Endothelial cell of umbilical vein (primary cell): ENCODE measurements at regions not wholly inside any gene's neighbourhood (a gene's known extent, or its start where the extent isn't known, plus 50 kb on each side); places are given as distances from the start of the nearest gene placed in this dataset.

Experiments
- BruUV-seq: library from RNA; stranded (reverse); fragments of 400-500 nt; replicated peaks from 2 replicates; lab custom pipeline; 2021; lab: Mats Ljungman, UMichigan
- CTCF ChIA-PET: fragments of 300-600, 350-600 bp; sonication (Branson Sonifier 250); formaldehyde crosslinking; loops from one replicate; lab custom pipeline; 2021; ENCODE audit warnings: antibody characterized with exemption, inconsistent platforms; lab: Charles Lee
- POLR2A ChIA-PET: fragments of 300-600, 350-600 bp; sonication (Branson Sonifier 250); formaldehyde crosslinking; loops from one replicate; lab custom pipeline; 2021; ENCODE audit warnings: antibody characterized with exemption, inconsistent platforms; lab: Charles Lee
- DNase-seq: peaks from one replicate; pipeline ENCODE4 v3.0.0-alpha.2; 2011; ENCODE audit warnings: low read depth, low spot score
- FAIRE-seq: peaks from 2 replicates; lab custom pipeline; 2011; peaks lifted over from hg19 to GRCh38; lab: Jason Lieb, UNC
- H2AFZ ChIP-seq: 2 replicates; pipeline ENCODE4 v1.6.0; 2012; ENCODE audit warnings: low read depth, low read length, control low read depth, inconsistent platforms
- H3K27ac ChIP-seq: 2 replicates; pipeline ENCODE4 v1.5.1; 2011; ENCODE audit warnings: low read depth, mild to moderate bottlenecking, control low read depth, low read length, moderate library complexity; ENCODE audit not compliant: insufficient read depth
- H3K27me3 ChIP-seq, 2 experiments: 2 replicates each; pipeline versions ENCODE4 v1.6.0 to v1.6.1; 2011; ENCODE audit warnings: low read length in 2 of 2, mixed read lengths in 1 of 2; ENCODE audit not compliant: control insufficient read depth in 2 of 2, insufficient read depth in 2 of 2
- H3K36me3 ChIP-seq, 2 experiments: 2 replicates in 1 of 2; 3 replicates in 1 of 2; pipeline ENCODE4 v1.5.1; 2011; ENCODE audit warnings: low read length in 2 of 2, mild to moderate bottlenecking in 1 of 2, moderate library complexity in 1 of 2; ENCODE audit not compliant: control insufficient read depth in 2 of 2, insufficient read depth in 2 of 2; ENCODE audit errors: extremely low read depth in 1 of 2
- H3K4me1 ChIP-seq: 3 replicates; pipeline ENCODE4 v1.5.1; 2011; ENCODE audit warnings: mild to moderate bottlenecking, low read length; ENCODE audit not compliant: control insufficient read depth, insufficient read depth; ENCODE audit errors: extremely low read depth
- H3K4me2 ChIP-seq: 2 replicates; pipeline ENCODE4 v1.6.1; 2011; ENCODE audit warnings: low read length, control low read depth, mixed read lengths; ENCODE audit not compliant: insufficient read depth
- H3K4me3 ChIP-seq, 3 experiments: fragments of 200-600 bp in 1 of 3; sonication (generic), shearing (Covaris generic) in 1 of 3; replicated peaks in 1 of 3; 2 replicates each; pipeline ENCODE4 v1.5.1; 2011 to 2016; ENCODE audit warnings: control low read depth in 3 of 3, low read length in 3 of 3, mild to moderate bottlenecking in 2 of 3, inconsistent platforms in 1 of 3, low read depth in 1 of 3, moderate library complexity in 1 of 3; ENCODE audit not compliant: insufficient read depth in 1 of 3
- H3K79me2 ChIP-seq: 2 replicates; pipeline ENCODE4 v1.6.0; 2012; ENCODE audit warnings: low read length, inconsistent platforms; ENCODE audit not compliant: control insufficient read depth, insufficient read depth
- H3K9ac ChIP-seq: replicated peaks from 2 replicates; pipeline ENCODE3; 2011; ENCODE audit warnings: low read length, control low read depth; ENCODE audit not compliant: insufficient read depth; ENCODE audit errors: extremely low read depth
- H3K9me1 ChIP-seq: replicated peaks from 3 replicates; pipeline ENCODE4 v1.6.0; 2011; ENCODE audit warnings: mild to moderate bottlenecking, low read length; ENCODE audit not compliant: control insufficient read depth, insufficient read depth; ENCODE audit errors: extremely low read depth
- H3K9me3 ChIP-seq: replicated peaks from 2 replicates; pipeline ENCODE4 v1.5.1; 2012; ENCODE audit warnings: low read length, inconsistent platforms; ENCODE audit not compliant: control insufficient read depth, insufficient read depth
- H4K20me1 ChIP-seq: replicated peaks from 2 replicates; pipeline ENCODE3; 2011; ENCODE audit warnings: mild to moderate bottlenecking, low read length; ENCODE audit not compliant: control insufficient read depth, insufficient read depth; ENCODE audit errors: extremely low read depth
- EZH2 ChIP-seq: IDR thresholded peaks from 2 replicates; pipeline ENCODE4 v1.6.1; 2012; ENCODE audit warnings: borderline replicate concordance, low read depth, mild to moderate bottlenecking, moderate library complexity, low read length, inconsistent platforms; ENCODE audit not compliant: severe bottlenecking
- FOS ChIP-seq: IDR thresholded peaks from 2 replicates; pipeline ENCODE4 v1.6.1; 2011; ENCODE audit warnings: mild to moderate bottlenecking, low read length, moderate library complexity, borderline replicate concordance; ENCODE audit not compliant: insufficient read depth
- GATA2 ChIP-seq: IDR thresholded peaks from 2 replicates; pipeline ENCODE4 v1.7.0; 2011; ENCODE audit warnings: low read depth, mild to moderate bottlenecking, moderate library complexity, mixed read lengths, low read length; ENCODE audit not compliant: insufficient read length, insufficient read depth
- JUN ChIP-seq: IDR thresholded peaks from 2 replicates; pipeline ENCODE4 v1.6.1; 2011; ENCODE audit warnings: borderline replicate concordance, low read depth; ENCODE audit not compliant: insufficient read length, insufficient read depth
- MAX ChIP-seq: IDR thresholded peaks from 2 replicates; pipeline ENCODE4 v1.6.1; 2011; ENCODE audit not compliant: insufficient read depth, insufficient read length
- MYC ChIP-seq: IDR thresholded peaks from one replicate; pipeline ENCODE4 v1.6.1; 2011; ENCODE audit warnings: mild to moderate bottlenecking, low read depth, low read length
- POLR2A ChIP-seq: IDR thresholded peaks from 2 replicates; pipeline ENCODE4 v1.6.1; 2012; ENCODE audit warnings: low read depth, mild to moderate bottlenecking, control low read depth, low read length
- POLR2AphosphoS5 ChIP-seq: IDR thresholded peaks from 2 replicates; pipeline ENCODE4 v1.6.1; 2012; ENCODE audit warnings: low read depth, mild to moderate bottlenecking, control low read depth, low read length, moderate library complexity; ENCODE audit not compliant: insufficient read depth
- dilution Hi-C: fragments of 300-500 bp; cut with MboI; formaldehyde crosslinking; loops from one replicate; pipeline ENCODE4 v1.15.0; 2019; ENCODE audit warnings: low sequenced_read_pairs; ENCODE audit not compliant: extremely low pct_ligation_motif_present
- intact Hi-C: fragments of 100-400 bp; cut with micrococcal nuclease; formaldehyde crosslinking; loops from one replicate; pipeline ENCODE4 v1.10.0; 2022
- TF ChIP-seq, protein P1 (sequence below), 2 donors: IDR thresholded peaks; 1 replicate in 1 of 2; 2 replicates in 1 of 2; pipeline ENCODE4 v1.5.1; 2011; ENCODE audit warnings: low read length in 2 of 2, mild to moderate bottlenecking in 2 of 2, moderate library complexity in 2 of 2, control low read depth in 1 of 2, inconsistent platforms in 1 of 2, low read depth in 1 of 2; ENCODE audit not compliant: insufficient read depth in 1 of 2; ENCODE audit errors: extremely low read depth in 1 of 2

DNA sequence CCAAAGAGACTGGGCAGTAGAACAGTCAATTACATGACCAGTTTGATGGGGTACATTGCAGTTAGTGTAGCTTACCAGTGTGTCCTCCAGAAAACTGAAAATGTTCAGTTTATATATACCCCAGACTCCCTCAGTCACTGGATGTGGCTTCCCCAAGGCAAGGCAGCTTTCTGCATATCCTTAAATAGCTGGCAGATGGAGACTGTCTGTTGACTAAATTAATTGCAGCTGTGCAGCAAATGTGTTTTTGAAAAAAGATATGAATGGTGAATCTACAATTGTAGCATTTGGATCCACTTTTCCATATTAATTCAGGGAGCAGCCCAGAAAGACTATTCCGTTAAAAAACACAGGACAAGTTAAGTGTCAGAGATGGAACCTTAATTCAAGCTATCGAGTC lies 565.1 kb upstream of the CCDC179 start:
- dilution Hi-C loops = no loop called here
- Histone ChIP-seq H3K9me1 (no peaks in the 10 kb centered on the region), H3K27ac (no peak overlapping the region), H3K9ac (no peak overlapping the region), H4K20me1 (no peaks in the 10 kb centered on the region), H3K36me3 (no peaks in the 10 kb centered on the region), H3K4me1 (no peaks in the 10 kb centered on the region), H3K9me3 (no peaks in the 10 kb centered on the region), H3K27me3 (no peaks in the 10 kb centered on the region), H3K4me3 (no peak overlapping the region), H3K4me2 (no peak overlapping the region), H2AFZ (no peak overlapping the region), H3K79me2 (no peaks in the 10 kb centered on the region)
- no peak for TF ChIP-seq MYC
- TF ChIP-seq MAX = no peak
- no peak for TF ChIP-seq POLR2A
- no peak for TF ChIP-seq EZH2
- TF ChIP-seq POLR2AphosphoS5 = no peak
- TF ChIP-seq JUN = no peak
- no peak for TF ChIP-seq FOS
- TF ChIP-seq, protein P1, sequence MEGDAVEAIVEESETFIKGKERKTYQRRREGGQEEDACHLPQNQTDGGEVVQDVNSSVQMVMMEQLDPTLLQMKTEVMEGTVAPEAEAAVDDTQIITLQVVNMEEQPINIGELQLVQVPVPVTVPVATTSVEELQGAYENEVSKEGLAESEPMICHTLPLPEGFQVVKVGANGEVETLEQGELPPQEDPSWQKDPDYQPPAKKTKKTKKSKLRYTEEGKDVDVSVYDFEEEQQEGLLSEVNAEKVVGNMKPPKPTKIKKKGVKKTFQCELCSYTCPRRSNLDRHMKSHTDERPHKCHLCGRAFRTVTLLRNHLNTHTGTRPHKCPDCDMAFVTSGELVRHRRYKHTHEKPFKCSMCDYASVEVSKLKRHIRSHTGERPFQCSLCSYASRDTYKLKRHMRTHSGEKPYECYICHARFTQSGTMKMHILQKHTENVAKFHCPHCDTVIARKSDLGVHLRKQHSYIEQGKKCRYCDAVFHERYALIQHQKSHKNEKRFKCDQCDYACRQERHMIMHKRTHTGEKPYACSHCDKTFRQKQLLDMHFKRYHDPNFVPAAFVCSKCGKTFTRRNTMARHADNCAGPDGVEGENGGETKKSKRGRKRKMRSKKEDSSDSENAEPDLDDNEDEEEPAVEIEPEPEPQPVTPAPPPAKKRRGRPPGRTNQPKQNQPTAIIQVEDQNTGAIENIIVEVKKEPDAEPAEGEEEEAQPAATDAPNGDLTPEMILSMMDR (IDR thresholded peaks at IDR 0.05; ENCODE audit: extremely low read depth in 1 of 2, insufficient read depth in 1 of 2, low read depth in 1 of 2, low read length in 2 of 2) = no peak
- no peak for TF ChIP-seq GATA2
- CTCF ChIA-PET = no interaction called here
- FAIRE-seq (no peak), DNase-seq (no peak)
- POLR2A ChIA-PET = no interaction called here
- BruUV-seq = no TSS peak
- intact Hi-C loops = no loop called here
